Esophagus muscularis mucosa (tissue), 3 donors: ENCODE measurements at regions not wholly inside any gene's neighbourhood (a gene's known extent, or its start where the extent isn't known, plus 50 kb on each side); places are given as distances from the start of the nearest gene placed in this dataset.

Experiments
- POLR2A ChIP-seq: fragments of 450-650 bp; IDR thresholded peaks from one replicate; pipeline ENCODE4 v1.6.1; 2017; ENCODE audit warnings: antibody characterized with exemption, moderate library complexity, mild to moderate bottlenecking, low read depth
- TF ChIP-seq, protein P1 (sequence below), 3 experiments: fragments of 200-600 bp in 2 of 3; fragments of 450-650 bp in 1 of 3; sonication (generic) in 2 of 3; IDR thresholded peaks; one replicate each; pipeline ENCODE4 v1.5.1; 2017 to 2019; ENCODE audit warnings: antibody characterized with exemption in 3 of 3, mild to moderate bottlenecking in 2 of 3, moderate library complexity in 1 of 3

DNA sequence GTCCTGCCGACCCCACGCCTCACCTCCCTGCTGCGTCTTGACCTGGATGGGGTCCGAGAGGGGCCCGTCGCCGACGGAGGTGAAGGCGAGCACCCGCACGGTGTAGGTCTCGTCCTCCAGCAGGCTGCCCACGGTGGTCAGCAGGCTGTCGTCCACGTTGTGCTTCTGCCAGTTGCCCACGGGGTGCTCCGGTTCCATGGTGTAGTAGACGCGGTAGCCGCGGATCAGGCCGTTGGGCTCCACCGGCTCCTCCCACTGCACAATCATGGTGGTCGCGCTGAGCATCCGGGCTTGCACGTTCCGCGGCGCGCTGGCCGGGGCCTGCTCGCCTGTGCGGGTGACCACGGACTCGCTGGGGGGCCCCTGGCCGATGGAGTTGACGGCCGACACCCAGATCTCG lies 96.7 kb downstream of the PTPRS start:
- no peak for TF ChIP-seq POLR2A
- TF ChIP-seq, protein P1, sequence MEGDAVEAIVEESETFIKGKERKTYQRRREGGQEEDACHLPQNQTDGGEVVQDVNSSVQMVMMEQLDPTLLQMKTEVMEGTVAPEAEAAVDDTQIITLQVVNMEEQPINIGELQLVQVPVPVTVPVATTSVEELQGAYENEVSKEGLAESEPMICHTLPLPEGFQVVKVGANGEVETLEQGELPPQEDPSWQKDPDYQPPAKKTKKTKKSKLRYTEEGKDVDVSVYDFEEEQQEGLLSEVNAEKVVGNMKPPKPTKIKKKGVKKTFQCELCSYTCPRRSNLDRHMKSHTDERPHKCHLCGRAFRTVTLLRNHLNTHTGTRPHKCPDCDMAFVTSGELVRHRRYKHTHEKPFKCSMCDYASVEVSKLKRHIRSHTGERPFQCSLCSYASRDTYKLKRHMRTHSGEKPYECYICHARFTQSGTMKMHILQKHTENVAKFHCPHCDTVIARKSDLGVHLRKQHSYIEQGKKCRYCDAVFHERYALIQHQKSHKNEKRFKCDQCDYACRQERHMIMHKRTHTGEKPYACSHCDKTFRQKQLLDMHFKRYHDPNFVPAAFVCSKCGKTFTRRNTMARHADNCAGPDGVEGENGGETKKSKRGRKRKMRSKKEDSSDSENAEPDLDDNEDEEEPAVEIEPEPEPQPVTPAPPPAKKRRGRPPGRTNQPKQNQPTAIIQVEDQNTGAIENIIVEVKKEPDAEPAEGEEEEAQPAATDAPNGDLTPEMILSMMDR (IDR thresholded peaks at IDR 0.05) = no peak
